ENCODE measurements at regions not wholly inside any gene's neighbourhood (a gene's known extent, or its start where the extent isn't known, plus 50 kb on each side); places are given as distances from the start of the nearest gene placed in this dataset.
"Not testable (repeated sequence)": the region's sequence is repeated elsewhere in the genome, so short reads cannot be mapped to it uniquely, and the experiment has no call there.

- DNase-seq: no peak
Measured at GRCh38 chr9:31699836-31700235, 684.6 kb upstream of the ACO1 start.

GRCh38 chr9:31700252-31701045, 684.0 kb upstream of the ACO1 start:
- DNase-seq: no peak

- DNase-seq: no peak
Measured at GRCh38 chr9:31702957-31703356, 681.5 kb upstream of the ACO1 start.

GRCh38 chr9:31715250-31715649, 669.2 kb upstream of the ACO1 start:
- no peak for DNase-seq

GRCh38 chr9:31719262-31719661, 665.2 kb upstream of the ACO1 start:
- no peak for DNase-seq

GRCh38 chr9:31730398-31730797, 654.0 kb upstream of the ACO1 start:
- DNase-seq: no peak

- no peak for DNase-seq
Measured at GRCh38 chr9:31733166-31733565, 651.3 kb upstream of the ACO1 start.

- DNase-seq: no peak
Measured at GRCh38 chr9:31736581-31737179, 647.8 kb upstream of the ACO1 start.

- no peak for DNase-seq
Measured at GRCh38 chr9:31740705-31741104, 643.7 kb upstream of the ACO1 start.

GRCh38 chr9:31744589-31744988, 639.9 kb upstream of the ACO1 start:
- no peak for DNase-seq

GRCh38 chr9:31745468-31745867, 639.0 kb upstream of the ACO1 start:
- DNase-seq: no peak

- DNase-seq: no peak
Measured at GRCh38 chr9:31745886-31746285, 638.6 kb upstream of the ACO1 start.

- DNase-seq: no peak
Measured at GRCh38 chr9:31753756-31754155, 630.7 kb upstream of the ACO1 start.

- no peak for DNase-seq
Measured at GRCh38 chr9:31759703-31760102, 624.7 kb upstream of the ACO1 start.

GRCh38 chr9:31774021-31774420, 610.4 kb upstream of the ACO1 start:
- DNase-seq: not testable (repeated sequence)

GRCh38 chr9:31774571-31774970, 609.9 kb upstream of the ACO1 start:
- DNase-seq: no peak

GRCh38 chr9:31776471-31776870, 608.0 kb upstream of the ACO1 start:
- DNase-seq: no peak

GRCh38 chr9:31783491-31783890, 601.0 kb upstream of the ACO1 start:
- DNase-seq: no peak

- DNase-seq: no peak
Measured at GRCh38 chr9:31790720-31791119, 593.7 kb upstream of the ACO1 start.

- DNase-seq: no peak
Measured at GRCh38 chr9:31799953-31800609, 584.4 kb upstream of the ACO1 start.

- DNase-seq: no peak
Measured at GRCh38 chr9:31807574-31808256, 576.7 kb upstream of the ACO1 start.

GRCh38 chr9:31808766-31809165, 575.7 kb upstream of the ACO1 start:
- no peak for DNase-seq

GRCh38 chr9:31820426-31820825, 564.0 kb upstream of the ACO1 start:
- no peak for DNase-seq

GRCh38 chr9:31821583-31821982, 562.9 kb upstream of the ACO1 start:
- no peak for DNase-seq
